B cell (primary cell): ENCODE measurements at regions not wholly inside any gene's neighbourhood (a gene's known extent, or its start where the extent isn't known, plus 50 kb on each side); places are given as distances from the start of the nearest gene placed in this dataset.

ENCODE experiments used
- ATAC-seq: fragments of 200-7000 bp; cut with Tn5 transposase; one replicate; pipeline ENCODE4 v1.10.0; 2021; ENCODE audit warnings: low read depth, mild to moderate bottlenecking, moderate number of reproducible peaks, moderate library complexity
- CTCF ChIA-PET: fragments of 350-600 bp; sonication (Branson Sonifier 250); formaldehyde crosslinking; loops from one replicate; lab custom pipeline; 2021; ENCODE audit warnings: antibody characterized with exemption, inconsistent platforms; lab: Charles Lee
- POLR2A ChIA-PET: fragments of 350-600 bp; sonication (Branson Sonifier 250); formaldehyde crosslinking; loops from one replicate; lab custom pipeline; 2021; ENCODE audit warnings: antibody characterized with exemption; lab: Charles Lee
- DNase-seq: peaks from one replicate; pipeline ENCODE4 v3.0.0; 2013
- H2AFZ ChIP-seq: 2 replicates; pipeline ENCODE4 v1.6.1; 2012; ENCODE audit warnings: mild to moderate bottlenecking, low read depth, low read length; ENCODE audit not compliant: insufficient read depth, poor library complexity, severe bottlenecking
- H3K27ac ChIP-seq, 2 donors: 1 replicate in 1 of 2; 2 replicates in 1 of 2; pipeline ENCODE4 v1.5.1; 2012 to 2013; ENCODE audit warnings: low read length in 2 of 2, mild to moderate bottlenecking in 2 of 2, moderate library complexity in 1 of 2
- H3K27me3 ChIP-seq, 4 experiments: fragments of 200-600 bp in 1 of 4; sonication (generic) in 1 of 4; replicated peaks in 1 of 4; 1 replicate in 2 of 4; 2 replicates in 2 of 4; pipeline versions ENCODE4 v1.6.1 to v1.7.0; 2013 to 2016; ENCODE audit warnings: low read length in 3 of 4, mild to moderate bottlenecking in 2 of 4, mixed read lengths in 1 of 4, moderate library complexity in 1 of 4; ENCODE audit not compliant: insufficient read depth in 4 of 4, control insufficient read depth in 3 of 4; ENCODE audit errors: control extremely low read depth in 1 of 4
- H3K36me3 ChIP-seq, 2 experiments: replicated peaks in 1 of 2; 1 replicate in 1 of 2; 2 replicates in 1 of 2; pipeline versions ENCODE4 v1.6.1 to v1.7.1; 2013; ENCODE audit warnings: low read length in 1 of 2; ENCODE audit not compliant: insufficient read depth in 2 of 2, control insufficient read depth in 1 of 2; ENCODE audit errors: control extremely low read depth in 1 of 2, extremely low read depth in 1 of 2
- H3K4me1 ChIP-seq, 2 donors: fragments of 200-600 bp in 1 of 2; sonication (generic) in 1 of 2; 1 replicate in 1 of 2; 2 replicates in 1 of 2; pipeline versions ENCODE4 v1.5.1 to v1.6.1; 2013 to 2017; ENCODE audit warnings: low read length in 2 of 2; ENCODE audit not compliant: control insufficient read depth in 2 of 2, insufficient read depth in 2 of 2
- H3K4me2 ChIP-seq: replicated peaks from 2 replicates; pipeline ENCODE3; 2012; ENCODE audit warnings: mild to moderate bottlenecking, low read depth, low read length; ENCODE audit not compliant: poor library complexity, severe bottlenecking
- H3K4me3 ChIP-seq, 5 experiments: fragments of 200-600 bp in 1 of 5; sonication (generic) in 1 of 5; 1 replicate in 3 of 5; 2 replicates in 2 of 5; pipeline versions ENCODE4 v1.5.1 to v1.7.0; 2011 to 2016; ENCODE audit warnings: low read length in 4 of 5, mild to moderate bottlenecking in 4 of 5, low read depth in 2 of 5, control low read depth in 1 of 5, moderate library complexity in 1 of 5; ENCODE audit not compliant: insufficient read depth in 1 of 5; ENCODE audit errors: control extremely low read depth in 1 of 5, extremely low read depth in 1 of 5
- H3K79me2 ChIP-seq: fragments of 200-600 bp; sonication (generic); one replicate; pipeline ENCODE4 v1.6.0; 2016; ENCODE audit warnings: low read length; ENCODE audit not compliant: control insufficient read depth, insufficient read depth
- H3K9ac ChIP-seq: fragments of 200-600 bp; sonication (generic); 2 replicates; pipeline ENCODE4 v1.6.1; 2017; ENCODE audit warnings: mild to moderate bottlenecking, low read length, moderate library complexity
- H3K9me3 ChIP-seq, 3 donors: one replicate each; pipeline versions ENCODE4 v1.6.1 to v1.7.1; 2013; ENCODE audit warnings: low read length in 2 of 3; ENCODE audit not compliant: control insufficient read depth in 2 of 3, insufficient read depth in 1 of 3; ENCODE audit errors: control extremely low read depth in 1 of 3
- H4K20me1 ChIP-seq: 2 replicates; pipeline ENCODE4 v1.6.0; 2012; ENCODE audit warnings: mild to moderate bottlenecking, low read length; ENCODE audit not compliant: insufficient read depth, control insufficient read depth, poor library complexity, severe bottlenecking
- H3K27ac Mint-ChIP-seq: one replicate; pipeline ENCODE4 v1.8.0; 2021; ENCODE audit warnings: mixed read lengths
- H3K27me3 Mint-ChIP-seq: one replicate; pipeline ENCODE4 v1.8.0; 2021; ENCODE audit warnings: mixed read lengths
- H3K4me1 Mint-ChIP-seq: one replicate; pipeline ENCODE4 v1.8.0; 2021; ENCODE audit warnings: mixed read lengths
- H3K4me3 Mint-ChIP-seq: one replicate; pipeline ENCODE4 v1.8.0; 2021; ENCODE audit warnings: mixed read lengths
- H3K9me3 Mint-ChIP-seq: one replicate; pipeline ENCODE4 v1.8.0; 2022; ENCODE audit warnings: mixed read lengths; ENCODE audit not compliant: insufficient read depth
- CTCF ChIP-seq: fragments of 200-600 bp; IDR thresholded peaks from one replicate; pipeline ENCODE4 v1.8.0; 2022; ENCODE audit warnings: antibody characterized with exemption, mild to moderate bottlenecking
- EZH2 ChIP-seq: IDR thresholded peaks from 2 replicates; pipeline ENCODE4 v1.6.1; 2012; ENCODE audit warnings: borderline replicate concordance, low read depth, mild to moderate bottlenecking, moderate library complexity, low read length; ENCODE audit not compliant: insufficient read depth, poor library complexity, severe bottlenecking
- WGBS: methylation state at CpG from one replicate; pipeline ENCODE4 v1.1.5; 2013; ENCODE audit warnings: missing lambda C conversion rate; ENCODE audit not compliant: insufficient coverage; 5-methylcytosine and 5-hydroxymethylcytosine counted together
- intact Hi-C: fragments of 100-400 bp; cut with micrococcal nuclease; formaldehyde crosslinking; loops from one replicate; pipeline ENCODE4 v1.10.0; 2022

- no peak overlapping the region for H3K4me3 Mint-ChIP-seq
- H3K4me1 Mint-ChIP-seq, result no peaks in the 10 kb centered on the region
- DNase-seq (no peak), ATAC-seq (no peak)
- Histone ChIP-seq H3K9ac (no peak overlapping the region), H3K27me3 (no peaks in the 10 kb centered on the region), H3K4me2 (no peak overlapping the region), H2AFZ (no peak overlapping the region), H3K27ac (no peak overlapping the region), H3K36me3 (no peaks in the 10 kb centered on the region), H3K9me3 (no peaks in the 10 kb centered on the region), H3K4me1 (no peaks in the 10 kb centered on the region), H3K79me2 (no peaks in the 10 kb centered on the region), H4K20me1 (no peaks in the 10 kb centered on the region), H3K4me3 (no peak overlapping the region)
- POLR2A ChIA-PET, result no interaction called here
- H3K9me3 Mint-ChIP-seq, result no peaks in the 10 kb centered on the region
- intact Hi-C loops, result no loop called here
- TF ChIP-seq EZH2, result no peak
- no peak for TF ChIP-seq CTCF
- WGBS, result 46% methylated on average over 2 of the region's 3 CpGs
- no peaks in the 10 kb centered on the region for H3K27me3 Mint-ChIP-seq
- no peak overlapping the region for H3K27ac Mint-ChIP-seq
- CTCF ChIA-PET, result no interaction called here
These were observed 749.3 kb upstream of the HS6ST1 start for GRCh38 chr2:129067953-129068352.

GRCh38 chr2:129068543-129068942, 749.9 kb upstream of the HS6ST1 start:
- Histone ChIP-seq H3K4me2 (no peak overlapping the region), H2AFZ (no peak overlapping the region), H3K9me3 (no peaks in the 10 kb centered on the region), H3K27me3 (no peaks in the 10 kb centered on the region), H3K36me3 (no peaks in the 10 kb centered on the region), H3K4me3 (no peak overlapping the region), H3K79me2 (no peaks in the 10 kb centered on the region), H3K9ac (no peak overlapping the region), H3K27ac (no peak overlapping the region), H4K20me1 (no peaks in the 10 kb centered on the region), H3K4me1 (no peaks in the 10 kb centered on the region)
- intact Hi-C loops, result no loop called here
- ATAC-seq (no peak), DNase-seq (no peak)
- no peak overlapping the region for H3K4me3 Mint-ChIP-seq
- no peaks in the 10 kb centered on the region for H3K27me3 Mint-ChIP-seq
- H3K27ac Mint-ChIP-seq, result no peak overlapping the region
- 97% methylated on average over 4 of the region's 5 CpGs for WGBS
- H3K9me3 Mint-ChIP-seq, result no peaks in the 10 kb centered on the region
- no peaks in the 10 kb centered on the region for H3K4me1 Mint-ChIP-seq
- CTCF ChIA-PET, result no interaction called here
- POLR2A ChIA-PET, result no interaction called here
- TF ChIP-seq EZH2 (no peak), CTCF (no peak)
